AG09309 (cell line): ENCODE measurements at regions not wholly inside any gene's neighbourhood (a gene's known extent, or its start where the extent isn't known, plus 50 kb on each side); places are given as distances from the start of the nearest gene placed in this dataset.
"Not testable (repeated sequence)": the region's sequence is repeated elsewhere in the genome, so short reads cannot be mapped to it uniquely, and the experiment has no call there.

Source experiments
- DNase-seq: peaks from one replicate; pipeline ENCODE4 v3.0.0-alpha.2; 2010; ENCODE audit warnings: low read depth
- H3K4me3 ChIP-seq: 2 replicates; pipeline ENCODE4 v1.5.1; 2011; ENCODE audit warnings: mild to moderate bottlenecking, low read depth, low read length, moderate library complexity; ENCODE audit not compliant: control insufficient read depth
- CTCF ChIP-seq: IDR thresholded peaks from 2 replicates; pipeline ENCODE4 v1.5.1; 2011; ENCODE audit warnings: mild to moderate bottlenecking, low read depth, low read length, inconsistent platforms; ENCODE audit not compliant: insufficient read depth, control insufficient read depth; ENCODE audit errors: missing control alignments

- no peak for DNase-seq
- TF ChIP-seq CTCF = no peak
- no peak overlapping the region for H3K4me3 ChIP-seq
These were observed 276.0 kb downstream of the MAP2K6 start for GRCh38 chr17:69690531-69690930.

DNA sequence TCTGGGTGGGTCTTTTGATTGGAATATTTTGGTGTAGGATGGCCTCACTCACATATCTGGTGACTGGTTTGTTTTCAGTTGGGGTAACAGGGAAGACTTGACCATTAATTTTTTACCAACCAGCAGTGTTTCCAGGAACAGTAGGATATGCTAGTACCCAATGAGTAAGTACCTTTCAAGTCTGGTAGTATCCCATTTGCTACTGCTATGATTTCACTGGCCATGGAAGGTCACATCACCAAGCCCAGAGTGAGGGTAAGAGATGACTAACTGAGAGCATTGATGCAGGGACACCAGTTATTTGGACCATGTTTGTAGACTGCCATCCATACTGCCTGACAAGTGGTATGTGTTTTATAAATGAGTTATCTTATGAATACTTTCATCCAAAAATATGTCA, 277.7 kb downstream of the MAP2K6 start:
- no peak for DNase-seq
- TF ChIP-seq CTCF = no peak
- no peak overlapping the region for H3K4me3 ChIP-seq

GRCh38 chr17:69695646-69696045, 281.1 kb downstream of the MAP2K6 start:
- no peak for TF ChIP-seq CTCF

DNA sequence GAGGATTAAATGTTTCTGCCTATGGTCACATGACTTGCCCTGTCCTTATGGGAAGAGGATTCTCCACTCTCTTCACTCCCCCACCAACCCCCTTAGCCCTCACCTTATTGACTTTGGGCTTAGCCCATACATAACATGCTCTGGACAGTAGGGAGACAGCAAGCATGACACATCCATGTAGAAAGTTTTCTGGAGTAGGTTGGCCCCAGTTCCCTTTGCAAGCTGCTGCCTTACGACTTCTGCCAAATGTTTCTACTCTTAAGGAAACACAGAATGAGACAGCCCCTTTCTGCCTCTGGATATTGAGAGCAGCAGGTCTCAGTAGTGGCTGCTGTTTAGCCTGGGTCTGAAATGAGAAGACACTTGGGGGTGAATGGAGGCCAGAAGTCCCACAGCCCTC, 282.2 kb downstream of the MAP2K6 start:
- TF ChIP-seq CTCF = no peak
- DNase-seq = no peak
- H3K4me3 ChIP-seq = no peak overlapping the region

More at GRCh38 chr17:69695646-69696045, 281.1 kb downstream of the MAP2K6 start:
- H3K4me3 ChIP-seq = no peak overlapping the region
- DNase-seq = no peak

GRCh38 chr17:69698352-69698751, 283.9 kb downstream of the MAP2K6 start:
- not testable (repeated sequence) for H3K4me3 ChIP-seq

DNA sequence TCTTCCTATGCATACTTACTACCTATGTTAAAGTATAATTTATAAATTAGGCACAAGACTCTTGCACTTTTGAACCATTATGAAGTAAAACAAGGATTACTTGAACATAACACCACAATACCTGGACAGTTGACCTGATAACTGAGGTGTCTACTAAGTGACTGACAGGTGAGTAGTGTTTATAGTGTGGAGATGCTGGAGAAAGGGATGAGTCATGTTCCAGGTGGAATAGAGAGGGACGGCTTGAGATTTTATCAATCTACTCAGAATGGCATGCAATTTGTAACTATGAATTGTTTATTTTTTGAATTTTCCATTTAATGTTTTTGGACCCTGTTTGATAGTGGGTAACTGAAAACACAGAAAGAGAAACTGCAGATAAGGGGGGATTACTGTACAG, 287.6 kb downstream of the MAP2K6 start:
- no peak overlapping the region for H3K4me3 ChIP-seq
- TF ChIP-seq CTCF = no peak
- no peak for DNase-seq

More at GRCh38 chr17:69698352-69698751, 283.9 kb downstream of the MAP2K6 start:
- not testable (repeated sequence) for DNase-seq

GRCh38 chr17:69703751-69704150, 289.3 kb downstream of the MAP2K6 start:
- TF ChIP-seq CTCF = no peak
- no peak for DNase-seq

More at GRCh38 chr17:69703751-69704150, 289.3 kb downstream of the MAP2K6 start:
- H3K4me3 ChIP-seq = no peak overlapping the region
